HG03432 (cell line): ENCODE measurements at regions not wholly inside any gene's neighbourhood (a gene's known extent, or its start where the extent isn't known, plus 50 kb on each side); places are given as distances from the start of the nearest gene placed in this dataset.
"Not testable (repeated sequence)": the region's sequence is repeated elsewhere in the genome, so short reads cannot be mapped to it uniquely, and the experiment has no call there.

Source experiments
- ATAC-seq: cut with Tn5 transposase; IDR thresholded peaks from one replicate; pipeline ENCODE4 v1.9.1; 2021; ENCODE audit warnings: mild to moderate bottlenecking, moderate library complexity; ENCODE audit not compliant: unreplicated experiment

- ATAC-seq, result no peak
Measured at GRCh38 chr5:159678657-159679392, 237.5 kb upstream of the ADRA1B start.

- ATAC-seq, result no peak
Measured at GRCh38 chr5:159680095-159680494, 236.2 kb upstream of the ADRA1B start.

GRCh38 chr5:159681661-159682060 lies 234.6 kb upstream of the ADRA1B start:
- no peak for ATAC-seq

GRCh38 chr5:159682623-159683022 lies 233.7 kb upstream of the ADRA1B start:
- ATAC-seq, result no peak

GRCh38 chr5:159687892-159688291 lies 228.4 kb upstream of the ADRA1B start:
- ATAC-seq, result not testable (repeated sequence)

GRCh38 chr5:159695741-159696294 lies 220.5 kb upstream of the ADRA1B start:
- no peak for ATAC-seq

- ATAC-seq, result no peak
Measured at GRCh38 chr5:159697530-159697929, 218.8 kb upstream of the ADRA1B start.

- ATAC-seq, result no peak
Measured at GRCh38 chr5:159698322-159698721, 218.0 kb upstream of the ADRA1B start.

- ATAC-seq, result no peak
Measured at GRCh38 chr5:159700016-159700415, 216.3 kb upstream of the ADRA1B start.

GRCh38 chr5:159702301-159702700 lies 214.0 kb upstream of the ADRA1B start:
- no peak for ATAC-seq

- ATAC-seq, result no peak
Measured at GRCh38 chr5:159702826-159703225, 213.5 kb upstream of the ADRA1B start.

- ATAC-seq, result no peak
Measured at GRCh38 chr5:159704160-159704559, 212.1 kb upstream of the ADRA1B start.

GRCh38 chr5:159705948-159706347 lies 210.3 kb upstream of the ADRA1B start:
- ATAC-seq, result no peak

- no peak for ATAC-seq
Measured at GRCh38 chr5:159708090-159708489, 208.2 kb upstream of the ADRA1B start.

GRCh38 chr5:159712672-159713071 lies 203.6 kb upstream of the ADRA1B start:
- no peak for ATAC-seq

- ATAC-seq, result no peak
Measured at GRCh38 chr5:159713254-159713653, 203.0 kb upstream of the ADRA1B start.

GRCh38 chr5:159713773-159714172 lies 202.5 kb upstream of the ADRA1B start:
- no peak for ATAC-seq

- ATAC-seq, result no peak
Measured at GRCh38 chr5:159725475-159725874, 190.8 kb upstream of the ADRA1B start.

GRCh38 chr5:159727167-159727566 lies 189.1 kb upstream of the ADRA1B start:
- no peak for ATAC-seq

- no peak for ATAC-seq
Measured at GRCh38 chr5:159730285-159730684, 186.0 kb upstream of the ADRA1B start.

GRCh38 chr5:159732220-159732619 lies 184.1 kb upstream of the ADRA1B start:
- ATAC-seq, result no peak

- ATAC-seq, result no peak
Measured at GRCh38 chr5:159734366-159734765, 181.9 kb upstream of the ADRA1B start.

GRCh38 chr5:159735036-159735435 lies 181.2 kb upstream of the ADRA1B start:
- no peak for ATAC-seq
